Posterior vena cava (tissue), 2 donors: ENCODE measurements at regions not wholly inside any gene's neighbourhood (a gene's known extent, or its start where the extent isn't known, plus 50 kb on each side); places are given as distances from the start of the nearest gene placed in this dataset.
A peak's percentile ranks its signal among the peaks of the same experiment; 100 is the strongest.
"Not testable (repeated sequence)": the region's sequence is repeated elsewhere in the genome, so short reads cannot be mapped to it uniquely, and the experiment has no call there.

Experiments used
- DNase-seq: peaks from one replicate; pipeline ENCODE4 v3.0.0-alpha.2; 2020; ENCODE audit warnings: low spot score
- intact Hi-C, 2 donors: fragments of 100-400 bp; cut with DNase I; formaldehyde crosslinking; loops; one replicate each; pipeline versions ENCODE4 v1.14.1 to v1.14.2; 2022 to 2023
- donor health status: DM: yes; HTN: yes; CAD: no.
- donor health status: DM: yes; HTN: yes; CAD: no.

- no peak for DNase-seq
- intact Hi-C loops = no loop called here
These were observed 488.8 kb downstream of the ETNK1 start for GRCh38 chr12:23113781-23114180.

DNA sequence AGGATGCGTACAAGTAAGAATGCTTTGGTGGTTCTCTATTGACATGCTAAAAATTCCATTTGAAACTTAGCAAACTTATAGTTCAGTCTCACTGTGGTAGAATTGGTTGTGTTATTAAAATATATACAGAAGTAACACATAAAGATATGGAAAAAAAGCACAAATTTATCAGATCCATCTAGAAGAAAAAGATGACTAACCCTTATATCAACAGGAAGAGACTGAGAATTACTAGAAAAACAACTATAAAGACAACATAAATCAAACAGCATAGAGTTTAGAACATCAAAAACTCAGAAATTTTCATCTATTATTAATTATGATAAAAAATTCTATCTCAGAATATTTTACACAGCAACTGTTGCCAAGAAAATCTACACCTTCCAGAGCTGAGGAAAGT, 491.0 kb downstream of the ETNK1 start:
- intact Hi-C loops = no loop called here
- no peak for DNase-seq

DNA sequence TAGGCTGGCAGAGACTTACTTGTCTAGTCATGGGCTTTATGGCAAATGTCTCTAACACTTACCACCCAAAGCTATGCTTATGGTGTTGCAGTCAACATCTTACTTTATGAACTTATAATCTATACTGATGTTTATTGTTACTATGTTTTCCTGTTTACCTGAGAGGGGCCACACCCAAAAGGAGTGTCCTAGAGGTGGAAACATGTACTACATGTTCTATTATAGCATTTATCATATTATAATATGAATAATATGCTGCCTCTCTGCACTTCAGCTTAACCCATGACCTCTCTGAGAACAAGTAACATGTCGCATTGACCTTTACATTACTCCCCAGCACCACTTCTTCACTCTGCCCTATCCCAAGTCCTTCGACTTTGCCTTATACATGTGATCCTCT, 501.8 kb downstream of the ETNK1 start:
- DNase-seq = no peak
- intact Hi-C loops = no loop called here

GRCh38 chr12:23127701-23128100, 502.7 kb downstream of the ETNK1 start:
- intact Hi-C loops = no loop called here
- no peak for DNase-seq

- intact Hi-C loops = no loop called here
These were observed 503.5 kb downstream of the ETNK1 start for GRCh38 chr12:23128462-23128861.

GRCh38 chr12:23132357-23132756, 507.4 kb downstream of the ETNK1 start:
- no peak for DNase-seq
- intact Hi-C loops = no loop called here

More at GRCh38 chr12:23128462-23128861, 503.5 kb downstream of the ETNK1 start:
- no peak for DNase-seq

GRCh38 chr12:23133471-23133870, 508.5 kb downstream of the ETNK1 start:
- DNase-seq = no peak
- intact Hi-C loops = no loop called here

DNA sequence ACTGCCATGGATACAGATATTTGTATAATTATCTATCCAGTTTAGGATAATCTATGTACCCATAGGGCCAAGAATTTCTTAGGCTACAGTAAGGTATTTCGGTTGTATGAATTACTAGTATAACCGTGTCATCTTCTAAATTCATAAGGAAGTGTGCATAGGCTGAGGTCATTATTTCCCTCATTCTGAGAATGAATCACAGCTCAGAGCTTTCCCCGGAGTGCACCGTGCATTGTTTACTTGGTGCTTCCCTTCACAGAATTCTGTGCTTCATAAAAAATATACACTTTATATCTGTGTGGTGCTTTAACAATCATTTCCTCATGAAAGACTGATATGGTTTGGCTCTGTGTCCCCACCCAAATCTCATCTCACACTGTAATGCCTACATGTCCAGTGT, 514.1 kb downstream of the ETNK1 start:
- no peak for DNase-seq
- intact Hi-C loops = no loop called here

DNA sequence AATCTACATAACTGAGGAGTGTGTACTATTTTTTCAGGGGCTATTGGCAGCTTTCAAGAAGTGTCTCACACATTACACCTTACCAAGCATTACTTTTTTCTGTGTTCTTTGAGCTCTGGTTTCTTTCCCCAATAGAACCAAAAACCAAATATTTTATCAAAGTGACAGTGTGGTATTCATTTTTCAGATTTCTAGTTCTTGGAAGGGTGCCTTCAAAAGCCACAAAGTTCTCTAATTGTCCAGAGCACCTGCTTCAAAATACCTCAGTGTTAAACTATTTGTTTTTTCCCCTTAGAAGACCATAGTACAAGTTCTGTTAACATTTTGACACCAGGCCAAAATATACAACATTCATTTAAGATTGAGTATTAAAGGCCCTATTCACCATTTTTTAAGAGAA, 515.7 kb downstream of the ETNK1 start:
- intact Hi-C loops = no loop called here

GRCh38 chr12:23141335-23141734, 516.4 kb downstream of the ETNK1 start:
- intact Hi-C loops = no loop called here
- no peak for DNase-seq

More for the DNA sequence above, 515.7 kb downstream of the ETNK1 start:
- no peak for DNase-seq

GRCh38 chr12:23146070-23146469, 521.1 kb downstream of the ETNK1 start:
- DNase-seq = peak; percentile 74
- intact Hi-C loops = not testable (repeated sequence)

DNA sequence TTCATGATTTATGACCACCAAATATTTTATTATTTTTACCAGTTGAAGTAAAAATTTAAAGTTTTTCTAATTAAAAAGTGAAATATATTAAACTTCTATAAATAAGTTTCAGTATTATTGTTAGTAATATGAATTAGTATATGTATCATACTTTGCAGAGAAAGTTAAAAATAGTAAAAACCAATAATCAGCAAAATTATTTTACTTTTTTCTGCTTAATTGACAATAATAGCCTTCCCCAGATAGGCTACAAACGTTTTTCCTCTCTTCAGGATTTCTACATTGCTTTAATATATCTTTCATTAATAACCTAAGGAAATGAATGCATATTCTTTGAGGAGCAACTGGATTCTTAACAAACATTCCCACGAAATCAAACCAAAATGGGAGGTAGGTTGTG, 543.5 kb downstream of the ETNK1 start:
- intact Hi-C loops = no loop called here
- no peak for DNase-seq

DNA sequence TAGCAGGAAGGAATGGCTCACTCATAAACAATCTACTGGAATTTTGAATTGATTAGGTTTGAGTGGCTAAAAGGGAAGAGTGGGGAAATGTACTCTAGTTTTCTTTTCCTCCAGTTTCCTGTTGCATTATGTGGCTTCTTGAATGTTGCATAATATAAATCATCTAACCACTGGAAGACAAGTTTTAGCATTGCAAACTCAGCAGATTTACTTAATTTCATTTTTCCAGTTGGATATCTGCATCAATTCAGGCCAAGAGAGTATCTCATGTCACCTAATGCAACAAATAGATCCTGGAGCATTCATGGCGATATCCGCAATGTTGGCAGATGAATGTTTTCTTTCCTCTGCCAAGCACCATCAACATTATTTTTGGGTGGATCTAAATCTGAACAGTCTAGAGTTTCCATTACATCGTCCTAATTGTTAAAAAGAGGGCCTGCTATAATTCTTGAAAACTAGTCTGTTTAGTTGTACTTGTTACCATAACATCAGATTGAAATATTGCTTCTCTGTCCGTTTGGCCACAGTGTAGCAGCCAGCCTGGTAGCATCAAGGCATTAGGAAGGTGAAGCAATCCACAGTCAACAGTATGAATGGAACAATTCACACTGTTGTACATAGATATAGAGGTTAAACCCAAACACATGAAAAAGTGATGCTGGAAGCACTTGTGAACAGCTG, 544.2 kb downstream of the ETNK1 start:
- intact Hi-C loops = no loop called here
- DNase-seq = no peak

DNA sequence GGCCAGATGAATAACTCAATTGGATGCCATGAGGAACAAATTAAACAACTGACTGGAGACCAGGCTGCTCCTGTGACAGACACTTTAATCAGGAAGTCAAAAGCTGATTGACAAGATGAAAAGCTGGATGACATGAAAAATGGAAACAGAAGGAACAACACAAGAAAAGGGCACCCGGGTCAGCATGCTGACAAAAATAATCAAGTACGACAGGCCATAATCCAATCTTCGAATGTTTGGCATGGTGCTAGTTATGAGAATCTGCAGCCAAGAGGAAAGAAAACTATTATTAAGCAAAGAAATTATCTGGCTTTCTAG, 544.7 kb downstream of the ETNK1 start:
- DNase-seq = no peak
- intact Hi-C loops = no loop called here

- DNase-seq = no peak
- intact Hi-C loops = no loop called here
These were observed 549.9 kb downstream of the ETNK1 start for GRCh38 chr12:23174917-23175316.

DNA sequence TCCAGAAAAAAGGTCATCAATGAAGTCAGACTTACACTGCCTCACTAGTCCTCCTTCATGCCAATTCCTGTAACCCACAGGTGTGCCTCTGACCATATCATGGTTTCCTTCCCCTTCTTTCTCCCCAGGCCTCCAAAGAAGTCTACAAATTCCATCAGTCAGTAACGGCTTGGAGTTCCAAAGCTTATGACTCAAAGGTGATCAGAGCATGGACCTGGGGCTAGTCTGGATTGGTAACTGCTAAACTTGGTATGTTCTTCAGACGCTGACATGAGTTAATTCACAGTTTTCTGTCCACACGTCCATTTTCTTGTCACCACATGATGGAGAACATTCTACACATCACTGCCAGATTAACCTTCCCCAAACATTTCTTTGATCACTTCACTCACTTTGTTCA, 560.4 kb downstream of the ETNK1 start:
- DNase-seq = no peak
- intact Hi-C loops = no loop called here

GRCh38 chr12:23186950-23187349, 562.0 kb downstream of the ETNK1 start:
- intact Hi-C loops = no loop called here
- DNase-seq = no peak

GRCh38 chr12:23193552-23193951, 568.6 kb downstream of the ETNK1 start:
- intact Hi-C loops = no loop called here
- no peak for DNase-seq

DNA sequence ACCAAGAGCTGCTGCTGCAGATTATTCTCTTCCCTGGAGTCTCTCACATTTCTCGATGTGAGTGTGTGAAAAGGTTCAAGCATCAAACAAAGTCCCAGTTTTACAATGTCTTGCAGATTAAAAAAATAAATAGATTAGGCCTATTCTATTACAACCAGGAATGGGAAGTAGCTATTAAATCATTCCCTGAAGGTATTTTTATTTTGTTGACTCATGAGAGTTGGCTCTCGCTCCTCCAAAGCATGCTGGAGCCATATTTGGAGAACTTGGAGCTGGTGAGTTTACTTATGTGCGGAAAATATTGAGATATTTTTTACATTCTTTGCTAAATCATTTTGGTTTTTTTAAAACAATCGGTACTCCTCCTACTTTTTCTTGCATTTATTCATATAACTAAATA, 572.3 kb downstream of the ETNK1 start:
- no peak for DNase-seq
- intact Hi-C loops = no loop called here

DNA sequence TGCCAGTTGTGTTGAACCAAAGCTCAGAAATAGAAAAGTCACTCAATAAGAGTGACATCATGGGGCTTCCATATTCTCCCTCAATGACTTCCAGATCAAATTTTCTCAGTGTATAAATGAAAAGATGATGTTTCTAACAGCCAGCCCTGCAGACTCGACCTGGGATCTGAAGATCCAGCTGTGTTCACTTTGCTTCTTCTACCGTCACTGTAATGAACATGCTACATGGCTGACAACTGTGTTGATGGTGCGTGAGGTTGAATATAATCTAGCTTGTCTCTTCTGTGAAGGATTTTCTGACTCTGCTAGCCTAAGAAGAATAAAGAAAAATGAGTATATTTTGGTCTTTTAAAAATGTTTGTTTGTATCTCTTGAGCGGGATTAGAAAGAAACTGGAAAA, 577.8 kb downstream of the ETNK1 start:
- DNase-seq = no peak
- intact Hi-C loops = no loop called here

DNA sequence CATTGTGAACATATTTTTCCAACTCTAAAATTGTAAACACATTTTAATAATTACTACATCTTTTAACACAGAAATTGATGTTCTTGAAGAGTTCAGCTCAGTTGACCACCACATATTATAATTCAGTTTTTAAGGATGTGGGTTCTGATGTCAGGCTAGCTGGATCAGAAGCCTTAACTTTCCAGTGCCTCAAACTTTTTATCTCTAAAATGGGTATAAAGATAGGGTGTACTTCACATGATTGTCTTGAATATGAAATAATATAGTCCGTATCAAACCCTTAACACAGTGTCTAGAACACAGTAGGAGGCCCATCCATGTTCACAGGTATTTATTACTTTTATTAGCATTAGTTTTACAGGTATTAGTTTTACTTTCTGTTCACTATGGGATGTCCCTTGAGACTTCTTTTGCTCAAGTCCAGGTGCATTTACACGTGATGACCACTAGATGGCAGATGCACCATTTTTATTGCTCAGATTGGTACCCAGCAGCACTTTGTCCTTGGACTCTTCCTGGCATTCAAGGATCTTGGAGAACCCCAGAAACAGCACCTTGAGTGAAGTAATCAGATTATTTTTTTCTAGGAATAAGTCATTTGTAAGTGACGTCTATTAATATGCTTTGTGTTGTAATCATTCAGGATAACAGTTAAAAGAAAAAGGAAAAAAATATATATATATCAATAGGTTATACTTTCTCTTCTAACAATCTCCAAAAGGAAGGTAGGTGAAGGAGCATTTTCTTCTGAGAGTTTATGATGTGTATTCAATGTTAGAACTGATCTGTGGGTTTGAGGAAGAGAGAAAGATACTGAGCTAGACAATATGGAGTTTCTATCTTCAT, 580.2 kb downstream of the ETNK1 start:
- intact Hi-C loops = no loop called here
- no peak for DNase-seq
